Right kidney (tissue), 1 donor: ENCODE measurements at regions not wholly inside any gene's neighbourhood (a gene's known extent, or its start where the extent isn't known, plus 50 kb on each side); places are given as distances from the start of the nearest gene placed in this dataset.

Experiments
- DNase-seq: peaks from one replicate; pipeline ENCODE4 v3.0.0-alpha.2; 2016

- DNase-seq = peak; percentile 70
These were observed 206.6 kb upstream of the RFX3 start for GRCh38 chr9:3732077-3733038.

- no peak for DNase-seq
These were observed 204.7 kb upstream of the RFX3 start for GRCh38 chr9:3730511-3730922.

GRCh38 chr9:3721096-3721495 is 195.3 kb upstream of the RFX3 start:
- no peak for DNase-seq

- DNase-seq = no peak
These were observed 193.5 kb upstream of the RFX3 start for GRCh38 chr9:3719286-3719685.

- DNase-seq = no peak
These were observed 190.6 kb upstream of the RFX3 start for GRCh38 chr9:3716415-3716814.

GRCh38 chr9:3708751-3709150 is 182.9 kb upstream of the RFX3 start:
- no peak for DNase-seq

- DNase-seq = no peak
These were observed 179.1 kb upstream of the RFX3 start for GRCh38 chr9:3704890-3705289.

- no peak for DNase-seq
These were observed 175.0 kb upstream of the RFX3 start for GRCh38 chr9:3700772-3701171.

GRCh38 chr9:3699883-3700282 is 174.1 kb upstream of the RFX3 start:
- DNase-seq = no peak

DNA sequence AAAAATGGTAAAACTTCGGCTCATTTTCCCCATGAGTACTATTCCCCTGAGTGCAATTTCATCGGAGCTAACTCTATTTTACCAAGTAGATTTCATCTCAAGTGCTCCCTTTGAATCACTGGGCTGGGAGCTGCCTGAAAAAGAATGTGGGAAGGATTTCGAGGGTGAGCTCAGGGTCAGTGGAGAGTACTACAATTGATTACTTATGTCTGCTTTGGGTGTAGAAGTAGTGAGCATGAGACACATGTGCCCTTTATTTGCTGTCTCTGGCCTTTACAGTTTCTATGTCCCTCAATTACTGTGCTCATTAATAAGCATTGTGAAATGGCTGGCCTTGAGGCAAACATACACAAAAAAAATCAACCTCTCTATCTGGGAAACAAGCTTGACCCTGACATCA is 172.7 kb upstream of the RFX3 start:
- no peak for DNase-seq

DNA sequence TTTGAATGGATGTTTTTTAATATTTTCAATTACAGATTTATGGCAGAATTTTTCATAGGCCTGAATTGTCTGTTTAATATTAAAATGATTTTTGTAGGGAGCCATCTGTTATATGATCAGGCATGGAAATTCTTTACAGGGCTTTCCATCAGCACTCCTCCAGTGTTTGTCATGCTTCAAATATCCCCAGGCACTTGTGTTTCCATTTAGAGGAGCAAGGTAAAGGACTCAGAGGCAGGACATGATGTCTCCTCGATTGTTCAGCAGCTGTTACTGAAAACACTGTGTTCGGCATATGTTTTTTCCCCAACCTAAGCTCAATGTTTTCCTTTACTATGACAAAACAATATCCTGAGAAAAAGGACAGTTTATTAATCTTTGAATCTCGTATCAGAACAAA is 172.3 kb upstream of the RFX3 start:
- DNase-seq = no peak

DNA sequence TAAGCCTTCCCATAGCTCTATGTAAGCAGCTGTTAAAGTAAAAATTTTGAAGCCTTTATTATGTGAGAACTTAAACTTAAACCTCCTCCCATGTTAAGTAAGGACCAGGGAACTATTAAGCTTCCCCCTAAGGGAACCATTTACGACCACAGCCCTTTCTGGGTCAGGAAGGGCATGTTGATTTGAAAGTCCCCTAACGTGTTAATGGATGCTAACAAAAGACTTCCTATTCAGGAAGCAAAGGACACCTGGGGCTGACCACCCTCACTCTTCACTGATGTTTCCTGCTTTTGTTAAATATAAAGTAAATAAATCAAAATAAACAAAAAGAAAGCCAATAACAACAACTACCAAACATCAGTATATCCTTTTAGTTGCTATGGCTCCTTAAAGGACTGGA is 170.6 kb upstream of the RFX3 start:
- DNase-seq = no peak

DNA sequence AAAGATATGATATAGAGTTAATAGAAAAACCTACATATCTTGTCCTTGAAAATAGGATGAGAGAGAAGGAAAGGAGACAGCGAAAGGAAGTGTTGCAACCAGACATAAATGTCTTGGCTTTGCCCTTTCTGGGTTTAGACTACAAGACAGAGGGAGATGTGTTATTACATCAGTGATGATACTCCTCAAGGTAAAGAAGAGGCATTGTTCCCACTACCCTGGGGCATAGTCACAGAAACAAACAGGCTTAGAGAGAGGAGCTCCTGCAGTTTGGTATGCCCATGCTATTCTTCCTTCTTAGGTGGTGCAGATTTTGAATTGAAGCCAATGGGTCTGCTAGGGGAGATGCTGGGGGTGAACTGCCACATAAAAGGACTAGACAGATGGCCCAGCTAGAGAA is 166.8 kb upstream of the RFX3 start:
- DNase-seq = no peak

- DNase-seq = no peak
These were observed 163.8 kb upstream of the RFX3 start for GRCh38 chr9:3689555-3689954.

GRCh38 chr9:3687145-3687544 is 161.3 kb upstream of the RFX3 start:
- no peak for DNase-seq

GRCh38 chr9:3682186-3682585 is 156.4 kb upstream of the RFX3 start:
- no peak for DNase-seq

DNA sequence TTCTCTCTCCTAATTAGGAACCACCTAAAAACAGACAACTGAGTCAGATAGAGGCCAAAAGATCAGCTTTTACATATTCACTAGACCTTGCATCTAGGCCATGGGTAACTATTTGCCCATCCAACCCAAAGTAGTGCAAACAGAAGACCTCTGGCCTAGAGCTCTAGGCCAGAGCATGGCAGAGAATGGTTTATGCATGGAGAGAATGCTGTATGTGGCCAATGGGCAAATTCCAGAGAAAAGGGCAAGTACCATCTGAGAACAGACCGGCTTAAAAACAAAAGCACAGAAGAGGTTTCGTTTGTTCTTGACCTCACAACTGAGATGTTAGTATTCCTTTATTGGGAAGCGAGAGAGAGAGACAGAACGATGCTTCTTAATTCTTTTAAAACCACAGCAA is 151.7 kb upstream of the RFX3 start:
- no peak for DNase-seq

DNA sequence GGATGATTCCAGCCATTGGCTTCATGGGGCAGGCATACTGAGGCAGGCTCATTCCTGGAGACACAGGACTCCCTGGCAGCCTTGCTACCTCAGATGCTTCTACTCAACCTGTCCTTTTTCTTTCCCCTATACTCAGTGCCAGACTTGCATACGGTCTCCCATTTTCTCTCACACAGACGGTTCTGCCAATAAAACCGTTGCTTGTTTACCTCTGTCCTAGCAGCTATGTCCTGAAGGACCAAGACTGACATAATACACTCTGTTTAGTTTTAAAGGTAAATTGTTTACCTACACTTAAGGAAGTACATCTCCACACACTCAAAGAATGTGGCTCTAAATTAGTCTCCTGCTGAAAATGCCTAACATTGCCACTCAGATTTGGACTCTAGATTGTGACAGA is 151.0 kb upstream of the RFX3 start:
- no peak for DNase-seq

DNA sequence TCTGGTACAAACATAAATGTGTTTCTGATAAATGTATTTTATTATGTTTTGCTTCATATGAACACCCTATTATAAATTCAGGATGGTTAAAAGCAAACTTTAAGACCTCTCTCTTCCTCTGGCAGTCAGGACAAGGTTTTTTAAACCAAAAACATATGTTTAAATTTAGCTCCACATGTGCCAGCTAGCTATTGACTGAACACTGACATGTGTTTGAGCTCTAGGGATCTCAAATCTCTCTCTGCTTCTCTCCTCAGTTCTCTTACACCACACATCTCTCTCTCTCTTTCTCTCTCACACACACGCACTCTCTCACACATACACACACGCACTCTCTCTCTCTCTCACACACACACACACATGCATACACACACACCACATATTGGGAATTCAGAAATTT is 150.1 kb upstream of the RFX3 start:
- DNase-seq = no peak

- DNase-seq = no peak
These were observed 148.8 kb upstream of the RFX3 start for GRCh38 chr9:3674561-3674960.

DNA sequence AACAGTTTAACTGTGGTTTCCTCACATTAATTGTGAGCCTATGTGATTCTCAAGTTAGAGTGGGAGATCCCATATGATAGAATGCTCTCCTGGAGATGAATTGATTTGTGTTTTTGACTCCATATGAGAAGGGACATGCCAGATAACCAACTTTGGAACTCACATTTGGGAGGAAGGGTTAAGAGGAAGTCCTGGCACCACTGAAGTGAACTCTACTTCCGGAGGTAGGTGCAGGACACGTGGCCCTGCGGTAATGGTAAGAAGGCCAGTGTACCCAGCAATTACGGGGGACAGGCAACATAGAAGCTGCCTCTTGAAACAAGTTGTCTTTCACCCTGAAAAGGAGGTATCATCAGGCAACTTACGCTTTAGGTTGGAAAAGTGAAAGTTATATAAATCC is 146.6 kb upstream of the RFX3 start:
- DNase-seq = no peak

GRCh38 chr9:3664044-3664443 is 138.2 kb upstream of the RFX3 start:
- DNase-seq = no peak

GRCh38 chr9:3662671-3663070 is 136.9 kb upstream of the RFX3 start:
- no peak for DNase-seq

- DNase-seq = no peak
These were observed 135.1 kb upstream of the RFX3 start for GRCh38 chr9:3660936-3661335.

DNA sequence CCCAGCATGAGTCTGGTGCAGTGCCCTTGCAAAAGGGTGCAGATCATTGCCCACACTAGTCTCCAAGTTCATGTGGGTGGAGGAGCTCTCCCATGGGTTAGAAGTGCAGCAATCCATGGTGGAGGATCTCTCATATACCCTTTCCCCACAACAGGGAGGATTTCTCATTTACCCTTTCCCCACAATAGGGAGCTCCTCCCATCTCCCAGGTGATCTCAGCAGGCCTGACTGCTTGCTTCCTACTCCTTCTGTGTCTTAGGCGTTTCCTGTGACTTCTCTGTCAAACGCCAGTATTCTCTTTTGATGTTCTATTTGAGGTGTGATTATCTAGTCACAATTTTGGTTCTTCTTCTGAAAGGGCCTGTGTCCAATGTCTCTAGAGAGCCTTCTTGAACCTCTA is 133.8 kb upstream of the RFX3 start:
- no peak for DNase-seq
